ENCODE measurements at regions not wholly inside any gene's neighbourhood (a gene's known extent, or its start where the extent isn't known, plus 50 kb on each side); places are given as distances from the start of the nearest gene placed in this dataset.

DNA sequence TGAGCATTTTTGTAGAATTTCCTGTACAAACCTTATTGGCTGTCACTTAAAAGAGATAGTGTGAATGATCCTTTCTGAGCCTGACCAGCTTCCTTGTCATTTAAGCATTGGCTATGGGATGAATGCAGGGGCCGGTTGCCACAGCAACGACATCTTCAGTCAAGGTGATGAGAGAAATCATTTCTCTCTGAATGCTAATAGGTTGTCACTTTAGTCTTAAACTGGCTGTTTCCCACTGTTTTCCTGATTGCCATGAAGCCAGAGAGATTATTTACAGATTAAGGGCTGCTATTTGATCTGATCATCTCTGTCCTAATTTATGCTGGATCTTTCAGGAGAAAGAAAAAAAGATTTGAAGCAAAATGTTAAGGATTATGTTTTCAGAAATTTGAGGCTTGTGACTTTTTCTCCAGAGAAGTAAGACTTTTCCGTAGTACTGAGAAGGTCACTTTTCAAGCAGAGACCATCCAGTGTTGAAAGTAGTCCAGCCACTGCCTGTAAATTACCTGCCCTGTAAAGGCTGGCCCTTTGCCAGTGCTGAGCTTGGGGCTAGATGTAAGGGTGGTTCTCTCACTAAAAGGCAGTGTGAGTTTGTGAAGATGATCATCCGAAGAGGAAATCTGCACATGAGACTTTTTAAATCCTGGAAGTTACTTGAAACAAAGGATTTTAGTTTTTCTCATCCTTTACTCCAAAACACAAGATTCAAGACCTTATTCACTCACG is 235.6 kb downstream of the DACT1 start:
- TF ChIP-seq, protein P1, sequence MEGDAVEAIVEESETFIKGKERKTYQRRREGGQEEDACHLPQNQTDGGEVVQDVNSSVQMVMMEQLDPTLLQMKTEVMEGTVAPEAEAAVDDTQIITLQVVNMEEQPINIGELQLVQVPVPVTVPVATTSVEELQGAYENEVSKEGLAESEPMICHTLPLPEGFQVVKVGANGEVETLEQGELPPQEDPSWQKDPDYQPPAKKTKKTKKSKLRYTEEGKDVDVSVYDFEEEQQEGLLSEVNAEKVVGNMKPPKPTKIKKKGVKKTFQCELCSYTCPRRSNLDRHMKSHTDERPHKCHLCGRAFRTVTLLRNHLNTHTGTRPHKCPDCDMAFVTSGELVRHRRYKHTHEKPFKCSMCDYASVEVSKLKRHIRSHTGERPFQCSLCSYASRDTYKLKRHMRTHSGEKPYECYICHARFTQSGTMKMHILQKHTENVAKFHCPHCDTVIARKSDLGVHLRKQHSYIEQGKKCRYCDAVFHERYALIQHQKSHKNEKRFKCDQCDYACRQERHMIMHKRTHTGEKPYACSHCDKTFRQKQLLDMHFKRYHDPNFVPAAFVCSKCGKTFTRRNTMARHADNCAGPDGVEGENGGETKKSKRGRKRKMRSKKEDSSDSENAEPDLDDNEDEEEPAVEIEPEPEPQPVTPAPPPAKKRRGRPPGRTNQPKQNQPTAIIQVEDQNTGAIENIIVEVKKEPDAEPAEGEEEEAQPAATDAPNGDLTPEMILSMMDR (IDR thresholded peaks at IDR 0.05): no peak
- no peak for TF ChIP-seq POLR2AphosphoS5 (IDR thresholded peaks at IDR 0.05)
